GM23338 (cell line): ENCODE measurements at regions not wholly inside any gene's neighbourhood (a gene's known extent, or its start where the extent isn't known, plus 50 kb on each side); places are given as distances from the start of the nearest gene placed in this dataset.

Experiments used
- ATAC-seq: fragments of 200-7000 bp; cut with Tn5 transposase; 3 replicates; pipeline ENCODE4 v1.9.1; 2020
- DNase-seq: peaks from one replicate; pipeline ENCODE4 v3.0.0-alpha.2; 2015; ENCODE audit warnings: low spot score
- H2AFZ ChIP-seq: fragments of 200-600 bp; sonication (generic); 2 replicates; pipeline ENCODE4 v1.8.0; 2016; ENCODE audit warnings: antibody characterized with exemption, mild to moderate bottlenecking, moderate library complexity
- H3F3A ChIP-seq: fragments of 200-600 bp; sonication (generic); replicated peaks from 2 replicates; pipeline ENCODE4 v1.8.0; 2017; ENCODE audit warnings: antibody characterized with exemption, mixed run types, low read depth
- H3K27ac ChIP-seq: fragments of 200-600 bp; sonication (generic); 2 replicates; pipeline ENCODE4 v1.6.1; 2016; ENCODE audit warnings: low read depth
- H3K27me3 ChIP-seq: fragments of 200-600 bp; sonication (generic); 2 replicates; pipeline ENCODE4 v1.8.0; 2016; ENCODE audit warnings: mild to moderate bottlenecking, mixed run types, moderate library complexity; ENCODE audit not compliant: insufficient read depth
- H3K36me3 ChIP-seq: fragments of 200-600 bp; sonication (generic); 2 replicates; pipeline ENCODE4 v1.8.0; 2016; ENCODE audit warnings: mild to moderate bottlenecking; ENCODE audit not compliant: insufficient read depth
- H3K4me1 ChIP-seq: fragments of 200-600 bp; sonication (generic); 2 replicates; pipeline ENCODE4 v1.8.0; 2016; ENCODE audit warnings: mild to moderate bottlenecking, moderate library complexity; ENCODE audit not compliant: insufficient read depth
- H3K4me2 ChIP-seq: fragments of 200-600 bp; sonication (generic); 2 replicates; pipeline ENCODE4 v1.7.1; 2017; ENCODE audit warnings: mixed run types
- H3K4me3 ChIP-seq: fragments of 200-600 bp; sonication (generic); 2 replicates; pipeline ENCODE4 v1.6.1; 2016; ENCODE audit warnings: mixed run types
- H3K79me2 ChIP-seq: fragments of 200-600 bp; sonication (generic); replicated peaks from 2 replicates; pipeline ENCODE4 v1.8.0; 2017; ENCODE audit warnings: mild to moderate bottlenecking; ENCODE audit not compliant: insufficient read depth
- H3K9me2 ChIP-seq: fragments of 200-600 bp; sonication (generic); 2 replicates; pipeline ENCODE4 v1.8.0; 2017; ENCODE audit not compliant: insufficient read depth
- H4K20me1 ChIP-seq: fragments of 200-600 bp; sonication (generic); replicated peaks from 2 replicates; pipeline ENCODE4 v1.8.0; 2017; ENCODE audit warnings: mild to moderate bottlenecking; ENCODE audit not compliant: insufficient read depth
- H3K27ac Mint-ChIP-seq: 2 replicates; pipeline ENCODE4 v1.8.0; 2020; ENCODE audit warnings: inconsistent platforms, mild to moderate bottlenecking, moderate library complexity, mixed read lengths
- H3K27me3 Mint-ChIP-seq: 3 replicates; pipeline ENCODE4 v1.8.0; 2022; ENCODE audit warnings: low read depth, mild to moderate bottlenecking, moderate library complexity, mixed read lengths, inconsistent platforms; ENCODE audit not compliant: insufficient read depth, poor library complexity
- H3K36me3 Mint-ChIP-seq: 3 replicates; pipeline ENCODE4 v1.8.0; 2021; ENCODE audit warnings: low read depth, mild to moderate bottlenecking, inconsistent platforms, moderate library complexity, mixed read lengths
- H3K4me1 Mint-ChIP-seq: 3 replicates; pipeline ENCODE4 v1.8.0; 2020; ENCODE audit warnings: mild to moderate bottlenecking, inconsistent platforms, mixed read lengths
- H3K4me3 Mint-ChIP-seq: 3 replicates; pipeline ENCODE4 v1.8.0; 2021; ENCODE audit warnings: moderate library complexity, mild to moderate bottlenecking, inconsistent platforms, mixed read lengths
- H3K9me3 Mint-ChIP-seq: 3 replicates; pipeline ENCODE4 v1.8.0; 2020; ENCODE audit warnings: moderate library complexity, mild to moderate bottlenecking, inconsistent platforms, mixed read lengths
- CREB1 ChIP-seq: fragments of 250-450 bp; sonication (Bioruptor Pico); IDR thresholded peaks from 2 replicates; pipeline ENCODE4 v1.5.0; 2020; ENCODE audit warnings: low read depth, mild to moderate bottlenecking, moderate library complexity
- CTCF ChIP-seq, 2 experiments: fragments of 200-600 bp in 1 of 2; sonication (generic) in 1 of 2; conservative IDR thresholded peaks; 2 replicates each; pipeline versions ENCODE4 v1.5.1 to v1.6.1; 2016 to 2017; ENCODE audit warnings: antibody characterized with exemption in 2 of 2, low read depth in 2 of 2, mild to moderate bottlenecking in 2 of 2, moderate library complexity in 1 of 2
- ETS1 ChIP-seq: IDR thresholded peaks from 2 replicates; pipeline ENCODE4 v1.6.1; 2016; ENCODE audit warnings: antibody characterized with exemption
- EZH2 ChIP-seq: fragments of 200-600 bp; sonication (generic); IDR thresholded peaks from one replicate; pipeline ENCODE4 v1.8.0; 2017; ENCODE audit warnings: antibody characterized with exemption, mild to moderate bottlenecking, low read depth; ENCODE audit not compliant: unreplicated experiment
- NANOG ChIP-seq: IDR thresholded peaks from 2 replicates; pipeline ENCODE4 v1.6.1; 2016; ENCODE audit warnings: antibody characterized with exemption, borderline replicate concordance
- POLR2AphosphoS5 ChIP-seq: IDR thresholded peaks from 2 replicates; pipeline ENCODE4 v1.6.1; 2016; ENCODE audit warnings: antibody characterized with exemption, low read depth
- REST ChIP-seq: IDR thresholded peaks from one replicate; pipeline ENCODE4 v1.6.1; 2018; ENCODE audit warnings: antibody characterized with exemption; ENCODE audit not compliant: unreplicated experiment
- STAT1 ChIP-seq: IDR thresholded peaks from one replicate; pipeline ENCODE4 v1.6.1; 2016; ENCODE audit warnings: antibody characterized with exemption; ENCODE audit not compliant: unreplicated experiment
- ZNF114 ChIP-seq: fragments of 250-450 bp; sonication (Bioruptor Pico); IDR thresholded peaks from 2 replicates; pipeline ENCODE4 v1.5.0; 2020; ENCODE audit warnings: mild to moderate bottlenecking, moderate library complexity
- ZNF331 ChIP-seq: fragments of 250-450 bp; sonication (Bioruptor Pico); IDR thresholded peaks from 2 replicates; pipeline ENCODE4 v1.5.0; 2020; ENCODE audit warnings: low read depth, mild to moderate bottlenecking, moderate library complexity

GRCh38 chr20:52082612-52083011 lies 109.0 kb downstream of the ZFP64 start (continued):
- no peak for TF ChIP-seq CREB1 (CRISPR knock-in tag)
- no peak for TF ChIP-seq REST
- TF ChIP-seq ZNF331 (CRISPR knock-in tag): no peak
- no peak for TF ChIP-seq CTCF (conservative IDR thresholded peaks at IDR 0.05; ENCODE audit: low read depth in 2 of 2)
- TF ChIP-seq STAT1: no peak
- TF ChIP-seq ZNF114 (CRISPR knock-in tag): no peak

- H3K36me3 Mint-ChIP-seq: peaks cover 20% of the 10 kb centered on the region
- peaks cover 1% of the 10 kb centered on the region for H3K27me3 Mint-ChIP-seq
- H4K20me1 ChIP-seq: no peaks in the 10 kb centered on the region
- no peak overlapping the region for H2AFZ ChIP-seq
- H3K4me2 ChIP-seq: no peak overlapping the region
- TF ChIP-seq ZNF114 (CRISPR knock-in tag): no peak
- no peak for TF ChIP-seq ETS1
- TF ChIP-seq EZH2: no peak
- no peak for TF ChIP-seq STAT1
- no peak for TF ChIP-seq ZNF331 (CRISPR knock-in tag)
- TF ChIP-seq NANOG: no peak
- TF ChIP-seq POLR2AphosphoS5: no peak
- TF ChIP-seq CTCF (conservative IDR thresholded peaks at IDR 0.05; ENCODE audit: low read depth in 2 of 2): no peak
- no peaks in the 10 kb centered on the region for H3F3A ChIP-seq
- DNase-seq (no peak), ATAC-seq (no peak)
- no peak overlapping the region for H3K27ac Mint-ChIP-seq
- H3K4me3 ChIP-seq: no peak overlapping the region
- no peaks in the 10 kb centered on the region for H3K27me3 ChIP-seq
- peaks cover 9% of the 10 kb centered on the region for H3K9me3 Mint-ChIP-seq
- no peaks in the 10 kb centered on the region for H3K9me2 ChIP-seq
- H3K36me3 ChIP-seq: peaks cover 3% of the 10 kb centered on the region
- no peak overlapping the region for H3K27ac ChIP-seq
- no peaks in the 10 kb centered on the region for H3K79me2 ChIP-seq
- no peaks in the 10 kb centered on the region for H3K4me1 ChIP-seq
- H3K4me3 Mint-ChIP-seq: no peak overlapping the region
- peaks cover 24% of the 10 kb centered on the region; the same call in 2 of the 3 replicates for H3K4me1 Mint-ChIP-seq
Measured at GRCh38 chr20:52081791-52082190, 109.8 kb downstream of the ZFP64 start.
